8988T (cell line): ENCODE measurements at regions not wholly inside any gene's neighbourhood (a gene's known extent, or its start where the extent isn't known, plus 50 kb on each side); places are given as distances from the start of the nearest gene placed in this dataset.

ENCODE experiments used
- DNase-seq: peaks from one replicate; pipeline ENCODE4 v3.0.0; 2011

DNA sequence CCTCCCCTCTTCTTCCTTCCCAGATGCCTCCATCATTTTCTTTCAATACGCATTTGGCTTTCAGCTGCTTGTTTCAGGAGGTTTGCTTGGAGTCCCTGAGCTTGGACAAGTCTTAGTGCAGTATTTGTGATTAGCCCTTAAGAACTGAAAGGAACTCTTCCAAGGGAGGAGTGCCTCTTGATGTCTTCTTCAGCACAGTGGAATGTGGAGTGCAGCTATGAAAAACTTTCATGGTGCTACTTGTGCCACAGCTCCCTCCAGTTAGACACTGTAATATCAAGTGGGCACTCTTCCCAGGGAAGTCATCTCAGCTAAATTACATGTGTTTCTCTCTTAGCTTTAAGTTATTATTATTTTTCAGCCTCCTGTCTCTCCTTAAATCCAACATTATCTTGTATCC lies 173.1 kb downstream of the NECTIN3 start:
- DNase-seq, result no peak

DNA sequence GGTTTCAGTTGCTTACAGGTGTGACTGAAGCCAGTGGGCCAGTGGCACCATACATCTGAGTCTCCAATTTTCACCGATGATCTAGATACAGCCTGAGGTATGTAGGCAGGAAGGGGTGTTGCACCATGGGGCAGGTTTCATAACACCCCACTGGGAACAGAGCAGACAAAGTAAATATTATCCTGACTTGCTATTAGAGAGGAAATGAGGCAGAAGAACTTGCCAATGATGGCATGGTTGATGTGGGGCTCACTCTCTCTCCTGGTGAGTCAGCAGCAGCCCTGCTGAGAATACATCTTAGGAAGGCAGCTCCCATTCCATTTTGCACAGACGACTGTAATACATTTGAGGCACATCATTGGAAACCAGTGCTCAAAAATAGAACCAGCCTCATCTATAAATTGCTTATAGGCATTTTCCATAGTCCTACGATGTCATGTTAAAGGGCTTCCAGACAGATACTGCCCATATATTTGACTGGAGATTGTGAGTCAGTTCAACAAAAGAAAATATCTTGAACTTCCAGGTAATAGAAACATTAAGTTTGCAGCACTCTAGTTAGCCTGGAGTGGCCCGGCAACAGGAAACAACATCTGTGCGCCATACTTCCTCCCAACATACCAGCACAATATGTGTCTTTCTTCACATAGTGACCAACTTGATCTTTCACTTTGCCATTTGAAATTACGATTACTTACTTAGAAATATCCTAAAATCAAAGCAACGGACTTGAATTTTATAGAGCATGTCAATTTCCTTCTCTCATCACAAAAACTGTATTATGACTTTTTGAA lies 175.5 kb downstream of the NECTIN3 start:
- DNase-seq, result no peak

GRCh38 chr3:111248406-111248805 lies 176.8 kb downstream of the NECTIN3 start:
- DNase-seq, result no peak

DNA sequence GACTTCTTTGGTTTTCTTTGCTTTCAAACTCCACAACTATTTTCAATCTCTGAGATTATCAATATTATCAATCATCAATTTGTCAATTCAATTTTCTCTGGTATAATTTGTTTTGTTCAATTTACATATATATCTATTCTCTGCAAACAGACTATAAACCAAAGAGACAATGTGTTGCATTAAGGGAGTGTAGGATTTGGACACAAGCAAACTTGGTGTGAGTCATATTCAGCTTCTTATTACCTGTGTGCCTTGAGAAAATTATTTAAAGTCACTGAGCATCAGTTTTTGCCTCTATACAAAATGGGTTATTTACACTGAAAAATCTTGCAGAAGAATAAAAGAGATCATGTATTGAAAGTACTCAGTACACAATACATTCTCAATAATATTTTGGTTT lies 177.8 kb downstream of the NECTIN3 start:
- DNase-seq, result no peak

GRCh38 chr3:111252779-111253178 lies 181.2 kb downstream of the NECTIN3 start:
- DNase-seq, result no peak

DNA sequence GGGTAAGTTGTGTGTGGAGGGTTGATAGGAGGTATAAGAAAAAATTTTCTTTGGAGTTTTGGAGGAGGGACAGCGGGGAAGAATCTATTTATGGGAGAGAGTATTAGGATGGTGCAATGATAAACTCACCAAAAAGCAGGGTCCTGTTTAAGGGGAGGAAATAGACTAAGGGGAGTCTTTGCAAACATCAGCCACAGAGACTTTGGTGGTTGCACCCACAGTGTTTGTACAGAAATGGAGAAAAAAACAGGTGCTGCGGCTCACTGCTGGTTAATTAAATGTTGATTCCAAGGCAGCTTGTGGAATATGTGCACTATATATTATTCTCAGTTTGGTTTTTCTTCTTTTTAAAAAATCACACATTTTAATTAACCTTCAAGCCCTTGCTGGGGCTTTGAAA lies 182.1 kb downstream of the NECTIN3 start:
- no peak for DNase-seq

DNA sequence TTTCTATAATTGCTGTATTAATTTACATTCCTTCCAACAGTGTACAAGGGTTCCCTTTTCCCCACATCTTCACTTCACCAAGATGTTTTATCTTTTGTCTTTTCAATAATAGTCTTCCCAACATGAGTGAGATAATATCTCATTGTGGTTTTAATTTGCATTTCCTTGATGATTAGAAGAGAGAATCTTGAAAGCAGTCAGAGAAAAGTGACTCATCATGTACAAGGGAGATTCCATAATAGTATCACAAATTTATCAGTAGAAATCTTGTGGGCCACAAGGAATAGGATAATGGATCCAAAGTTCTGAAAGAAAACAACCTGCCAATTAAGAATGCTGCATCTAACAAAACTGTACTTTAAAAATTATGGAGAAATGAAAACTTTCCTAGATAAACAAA lies 189.3 kb downstream of the NECTIN3 start:
- no peak for DNase-seq

- no peak for DNase-seq
Measured at GRCh38 chr3:111269777-111270176, 198.2 kb downstream of the NECTIN3 start.

GRCh38 chr3:111277226-111277625 lies 205.6 kb downstream of the NECTIN3 start:
- DNase-seq, result no peak

DNA sequence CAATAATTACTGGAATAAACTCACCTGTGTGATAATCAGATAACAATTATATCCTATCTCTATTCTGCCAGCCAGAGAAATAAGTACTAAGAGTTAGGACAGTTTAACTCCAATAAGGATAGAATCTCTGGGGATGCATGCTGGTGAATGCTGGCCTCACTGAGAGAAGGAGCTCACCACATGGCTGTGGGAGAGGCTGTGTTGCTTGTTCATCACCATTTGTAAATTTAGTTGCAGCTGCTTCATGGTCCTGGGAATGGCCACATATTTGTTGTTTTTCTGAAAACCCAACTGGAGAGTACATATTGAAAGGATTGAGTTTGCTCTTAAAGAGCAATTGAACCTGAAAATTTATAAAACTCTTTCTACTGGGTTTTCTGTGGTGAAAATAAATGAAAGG lies 207.3 kb downstream of the NECTIN3 start:
- DNase-seq, result no peak

DNA sequence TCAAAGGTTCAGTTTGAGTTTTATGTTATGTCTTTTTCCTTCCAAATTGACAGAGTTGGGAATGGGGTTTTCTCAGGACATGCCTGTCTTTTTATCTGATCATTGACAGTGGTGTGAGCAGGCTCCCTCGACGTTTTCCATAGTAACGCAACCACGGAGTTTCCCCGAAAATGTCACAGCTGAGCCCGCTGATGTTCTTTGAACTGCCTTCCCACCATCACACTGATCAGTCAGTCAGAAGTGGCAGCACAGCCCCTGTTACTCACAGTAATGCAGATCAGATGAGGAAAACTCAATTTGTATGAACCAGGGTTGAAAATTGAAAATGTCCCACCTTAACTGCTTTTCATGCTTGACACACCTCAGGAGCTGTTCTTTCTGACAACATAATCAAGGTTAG lies 210.4 kb downstream of the NECTIN3 start:
- no peak for DNase-seq

DNA sequence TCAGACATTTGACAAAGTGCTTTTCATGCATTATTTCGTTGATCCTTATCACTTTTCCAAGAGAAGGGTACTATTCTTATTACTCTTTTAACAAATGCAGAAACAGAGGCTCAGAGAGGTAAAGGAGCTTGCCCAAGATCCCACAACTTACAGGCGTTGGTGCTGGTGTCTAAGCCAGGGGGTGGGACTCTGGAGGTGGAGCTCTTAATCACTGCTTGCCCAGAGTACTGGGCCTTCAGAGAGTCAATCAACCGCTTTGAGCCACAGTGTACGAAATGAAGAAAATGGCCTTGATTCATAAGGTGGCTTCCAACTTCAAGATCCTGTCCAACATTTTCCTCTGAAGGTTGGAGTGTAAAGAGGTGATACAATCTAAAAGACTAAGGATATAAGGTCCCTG lies 211.5 kb downstream of the NECTIN3 start:
- no peak for DNase-seq

- DNase-seq, result no peak
Measured at GRCh38 chr3:111284503-111285183, 213.0 kb downstream of the NECTIN3 start.

- no peak for DNase-seq
Measured at GRCh38 chr3:111285184-111285538, 213.5 kb downstream of the NECTIN3 start.

GRCh38 chr3:111285694-111286093 lies 214.1 kb downstream of the NECTIN3 start:
- DNase-seq, result no peak

GRCh38 chr3:111286746-111287145 lies 215.1 kb downstream of the NECTIN3 start:
- no peak for DNase-seq

DNA sequence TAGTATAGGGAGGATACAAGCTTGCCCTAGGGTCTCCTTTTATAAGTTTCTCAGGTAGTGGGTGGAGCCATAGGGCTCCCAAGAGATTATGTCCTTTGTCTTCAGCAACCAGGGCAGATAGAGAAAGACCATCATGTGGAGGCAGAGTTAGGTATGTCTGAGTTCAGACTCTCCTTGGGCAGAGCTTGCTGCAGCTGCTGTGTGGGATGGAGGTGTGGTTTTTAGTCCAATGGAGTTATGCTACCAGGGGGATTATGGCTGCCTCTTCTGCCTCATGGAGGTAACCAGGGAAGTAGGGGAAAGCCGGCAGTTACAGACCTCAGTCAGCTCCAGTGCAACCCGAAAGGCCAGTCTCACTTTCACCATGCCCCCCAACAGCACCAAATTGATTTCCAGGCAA lies 220.5 kb downstream of the NECTIN3 start:
- DNase-seq, result no peak

- no peak for DNase-seq
Measured at GRCh38 chr3:111299192-111299615, 227.6 kb downstream of the NECTIN3 start.

- DNase-seq, result no peak
Measured at GRCh38 chr3:111301238-111301798, 229.7 kb downstream of the NECTIN3 start.

DNA sequence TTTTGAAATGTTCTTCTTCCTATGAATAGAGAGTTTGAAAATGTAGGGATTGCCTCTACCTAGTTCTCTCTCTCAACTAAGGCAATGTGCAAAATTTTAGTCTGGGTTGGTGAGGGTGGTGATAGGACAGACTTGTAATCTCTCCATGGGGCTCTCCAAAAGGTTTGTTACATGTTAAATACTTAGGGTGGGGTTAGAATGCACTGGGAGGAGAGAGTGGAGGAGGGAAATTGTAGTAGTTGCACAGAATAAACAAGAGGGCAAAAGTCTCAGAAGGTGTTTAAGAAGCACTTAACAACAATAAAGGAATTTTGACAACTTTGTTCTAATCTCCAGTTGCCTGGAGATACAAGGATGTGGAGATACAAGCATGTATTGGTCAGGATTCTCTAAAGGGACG lies 230.4 kb downstream of the NECTIN3 start:
- no peak for DNase-seq

DNA sequence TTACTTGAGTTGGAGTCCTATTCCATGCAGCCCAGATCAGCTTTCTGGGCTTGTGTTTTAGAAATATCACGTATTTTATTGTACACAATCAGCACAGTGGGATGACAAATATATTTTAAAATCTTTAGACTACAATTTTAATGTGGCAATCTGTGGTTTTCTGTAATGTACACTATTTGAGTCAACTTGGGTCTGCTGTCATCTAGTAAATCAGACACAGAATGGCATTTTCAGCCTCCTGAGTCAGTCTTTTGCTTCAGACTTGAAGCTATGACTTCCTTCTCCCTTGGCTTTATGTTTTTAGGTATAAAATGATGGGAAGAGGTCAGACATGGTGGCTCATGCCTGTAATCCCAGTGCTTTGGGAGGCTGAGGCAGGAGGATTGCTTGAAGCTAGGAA lies 232.1 kb downstream of the NECTIN3 start:
- no peak for DNase-seq

GRCh38 chr3:111307676-111308075 lies 234.3 kb upstream of the CD96 start:
- DNase-seq, result no peak

DNA sequence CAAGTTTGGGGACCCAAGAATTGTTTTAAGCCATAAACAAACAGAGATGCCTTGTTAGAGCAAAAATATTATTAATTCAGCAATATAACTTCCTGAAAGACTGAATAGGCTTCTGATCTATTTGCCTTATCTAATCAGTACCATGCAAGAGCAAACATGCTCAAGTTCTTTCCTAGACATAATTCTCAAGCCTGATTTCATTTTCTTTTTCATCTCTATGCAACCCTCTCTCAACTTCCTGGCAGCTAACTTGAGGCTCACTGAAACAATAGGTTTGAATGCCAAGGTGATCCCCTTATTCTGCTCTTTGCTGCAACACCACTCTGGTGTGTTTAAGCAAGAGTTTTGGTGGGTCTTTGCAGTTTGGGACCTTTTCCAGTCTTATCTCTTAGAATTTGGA lies 230.9 kb upstream of the CD96 start:
- DNase-seq, result no peak

- no peak for DNase-seq
Measured at GRCh38 chr3:111311709-111312235, 230.2 kb upstream of the CD96 start.
